ENCODE measurements at regions not wholly inside any gene's neighbourhood (a gene's known extent, or its start where the extent isn't known, plus 50 kb on each side); places are given as distances from the start of the nearest gene placed in this dataset.

DNA sequence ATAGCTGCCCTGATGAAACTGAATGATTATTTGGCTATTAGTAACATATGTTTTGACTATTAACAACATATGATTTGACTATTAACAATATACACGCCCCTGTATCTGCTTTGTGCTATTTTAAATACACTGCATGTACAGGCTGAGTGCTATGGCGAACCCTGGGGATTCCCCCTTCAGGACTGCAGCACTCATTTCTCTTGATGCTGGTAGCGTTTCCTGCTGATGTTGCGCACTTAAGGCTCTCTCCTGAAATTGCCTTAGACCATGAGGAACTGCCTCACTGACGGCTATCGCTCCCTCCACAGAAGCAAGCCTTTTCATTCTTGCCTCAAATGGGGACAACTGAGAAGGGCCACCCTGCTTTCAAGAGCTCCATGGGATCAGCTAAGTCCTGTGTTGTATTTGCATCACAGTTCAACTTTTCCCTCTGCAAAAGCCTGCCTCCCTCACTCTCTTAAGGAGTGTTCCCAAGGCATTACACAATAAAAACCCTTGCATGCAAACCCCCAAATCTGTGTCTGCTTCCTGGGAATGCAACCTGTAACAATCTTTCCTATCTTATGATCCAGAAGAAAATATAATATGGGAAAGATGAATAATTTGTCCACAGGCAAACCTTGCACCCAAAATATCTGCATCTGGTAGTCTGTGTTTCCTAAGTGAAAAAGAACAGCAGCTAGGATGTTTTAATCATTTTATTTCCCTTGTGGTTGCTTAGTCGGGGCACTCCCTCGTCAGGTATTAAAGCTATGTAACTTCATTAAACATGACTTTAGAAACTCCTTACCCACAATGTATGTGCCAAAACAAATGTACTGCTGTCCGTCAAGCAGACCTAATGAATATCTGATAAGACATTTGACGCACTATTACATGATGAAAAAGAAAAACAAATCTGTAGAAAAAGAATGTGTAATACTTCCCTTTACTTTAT, 456.4 kb downstream of the COL12A1 start:
- ChIA-PET CTCF (ENCODE audit: low intra/inter-chr PET ratio, low total read pairs) (no interaction called here), POLR2A (no interaction called here)
- no peak for FAIRE-seq
- no TSS peak for BruUV-seq (replicated peaks)
- Histone ChIP-seq H3K9ac (ENCODE audit: insufficient read depth, low read depth, low read length) (no peak overlapping the region), H3K27ac (ENCODE audit: extremely low read length, insufficient read depth, low read length) (no peak overlapping the region), H3K4me3 (replicated peaks in 1 of 3; ENCODE audit: insufficient read depth in 1 of 3, low read depth in 2 of 3, low read length in 3 of 3) (no peak overlapping the region), H3K27me3 (ENCODE audit: control insufficient read depth in 1 of 2, insufficient read depth in 2 of 2, low read length in 2 of 2) (no peaks in the 10 kb centered on the region), H3K36me3 (replicated peaks in 1 of 2; ENCODE audit: control insufficient read depth in 1 of 2, insufficient read depth in 2 of 2, low read length in 2 of 2) (no peaks in the 10 kb centered on the region), H3K4me2 (ENCODE audit: low read depth, low read length) (no peak overlapping the region), H4K20me1 (ENCODE audit: insufficient read depth, low read length) (no peaks in the 10 kb centered on the region), H2AFZ (ENCODE audit: low read length) (no peak overlapping the region), H3K4me1 (ENCODE audit: insufficient read depth, low read length) (no peaks in the 10 kb centered on the region), H3K79me2 (ENCODE audit: insufficient read depth, low read length) (no peaks in the 10 kb centered on the region), H3K9me3 (ENCODE audit: low read length) (no peaks in the 10 kb centered on the region)
- ATAC-seq: no peak
- TF ChIP-seq HMGA1 (CRISPR knock-in tag; conservative IDR thresholded peaks at IDR 0.05) (no peak), ZNF558 (CRISPR knock-in tag; IDR thresholded peaks at IDR 0.05; ENCODE audit: borderline replicate concordance) (no peak), ELF1 (CRISPR knock-in tag; IDR thresholded peaks at IDR 0.05) (no peak), PCBP1 (IDR thresholded peaks at IDR 0.05; ENCODE audit: borderline replicate concordance, low read depth, low read length) (no peak), SP2 (CRISPR knock-in tag; IDR thresholded peaks at IDR 0.05) (no peak), SNRNP70 (IDR thresholded peaks at IDR 0.05; ENCODE audit: low read depth, low read length) (no peak), PHF8 (CRISPR knock-in tag; IDR thresholded peaks at IDR 0.05) (no peak), REPIN1 (CRISPR knock-in tag; IDR thresholded peaks at IDR 0.05; ENCODE audit: borderline replicate concordance, low read depth) (no peak), SNAPC2 (CRISPR knock-in tag; IDR thresholded peaks at IDR 0.05) (no peak), NFIC (IDR thresholded peaks at IDR 0.05; ENCODE audit: low read length) (no peak), HMG20A (CRISPR knock-in tag; IDR thresholded peaks at IDR 0.05; ENCODE audit: borderline replicate concordance) (no peak), MAZ (IDR thresholded peaks at IDR 0.05; ENCODE audit: borderline replicate concordance, low read depth, low read length) (no peak), MAZ (CRISPR knock-in tag; IDR thresholded peaks at IDR 0.05; ENCODE audit: low read depth) (no peak), TBL1XR1 (IDR thresholded peaks at IDR 0.05; ENCODE audit: borderline replicate concordance, low read length, partially characterized antibody) (no peak)
- TF ChIP-seq, protein P1, sequence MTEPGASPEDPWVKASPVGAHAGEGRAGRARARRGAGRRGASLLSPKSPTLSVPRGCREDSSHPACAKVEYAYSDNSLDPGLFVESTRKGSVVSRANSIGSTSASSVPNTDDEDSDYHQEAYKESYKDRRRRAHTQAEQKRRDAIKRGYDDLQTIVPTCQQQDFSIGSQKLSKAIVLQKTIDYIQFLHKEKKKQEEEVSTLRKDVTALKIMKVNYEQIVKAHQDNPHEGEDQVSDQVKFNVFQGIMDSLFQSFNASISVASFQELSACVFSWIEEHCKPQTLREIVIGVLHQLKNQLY (CRISPR knock-in tag; IDR thresholded peaks at IDR 0.05): no peak
- TF ChIP-seq, protein P2, sequence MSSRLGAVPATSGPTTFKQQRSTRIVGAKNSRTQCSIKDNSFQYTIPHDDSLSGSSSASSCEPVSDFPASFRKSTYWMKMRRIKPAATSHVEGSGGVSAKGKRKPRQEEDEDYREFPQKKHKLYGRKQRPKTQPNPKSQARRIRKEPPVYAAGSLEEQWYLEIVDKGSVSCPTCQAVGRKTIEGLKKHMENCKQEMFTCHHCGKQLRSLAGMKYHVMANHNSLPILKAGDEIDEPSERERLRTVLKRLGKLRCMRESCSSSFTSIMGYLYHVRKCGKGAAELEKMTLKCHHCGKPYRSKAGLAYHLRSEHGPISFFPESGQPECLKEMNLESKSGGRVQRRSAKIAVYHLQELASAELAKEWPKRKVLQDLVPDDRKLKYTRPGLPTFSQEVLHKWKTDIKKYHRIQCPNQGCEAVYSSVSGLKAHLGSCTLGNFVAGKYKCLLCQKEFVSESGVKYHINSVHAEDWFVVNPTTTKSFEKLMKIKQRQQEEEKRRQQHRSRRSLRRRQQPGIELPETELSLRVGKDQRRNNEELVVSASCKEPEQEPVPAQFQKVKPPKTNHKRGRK (CRISPR knock-in tag; IDR thresholded peaks at IDR 0.05): no peak
- TF ChIP-seq, protein P3, sequence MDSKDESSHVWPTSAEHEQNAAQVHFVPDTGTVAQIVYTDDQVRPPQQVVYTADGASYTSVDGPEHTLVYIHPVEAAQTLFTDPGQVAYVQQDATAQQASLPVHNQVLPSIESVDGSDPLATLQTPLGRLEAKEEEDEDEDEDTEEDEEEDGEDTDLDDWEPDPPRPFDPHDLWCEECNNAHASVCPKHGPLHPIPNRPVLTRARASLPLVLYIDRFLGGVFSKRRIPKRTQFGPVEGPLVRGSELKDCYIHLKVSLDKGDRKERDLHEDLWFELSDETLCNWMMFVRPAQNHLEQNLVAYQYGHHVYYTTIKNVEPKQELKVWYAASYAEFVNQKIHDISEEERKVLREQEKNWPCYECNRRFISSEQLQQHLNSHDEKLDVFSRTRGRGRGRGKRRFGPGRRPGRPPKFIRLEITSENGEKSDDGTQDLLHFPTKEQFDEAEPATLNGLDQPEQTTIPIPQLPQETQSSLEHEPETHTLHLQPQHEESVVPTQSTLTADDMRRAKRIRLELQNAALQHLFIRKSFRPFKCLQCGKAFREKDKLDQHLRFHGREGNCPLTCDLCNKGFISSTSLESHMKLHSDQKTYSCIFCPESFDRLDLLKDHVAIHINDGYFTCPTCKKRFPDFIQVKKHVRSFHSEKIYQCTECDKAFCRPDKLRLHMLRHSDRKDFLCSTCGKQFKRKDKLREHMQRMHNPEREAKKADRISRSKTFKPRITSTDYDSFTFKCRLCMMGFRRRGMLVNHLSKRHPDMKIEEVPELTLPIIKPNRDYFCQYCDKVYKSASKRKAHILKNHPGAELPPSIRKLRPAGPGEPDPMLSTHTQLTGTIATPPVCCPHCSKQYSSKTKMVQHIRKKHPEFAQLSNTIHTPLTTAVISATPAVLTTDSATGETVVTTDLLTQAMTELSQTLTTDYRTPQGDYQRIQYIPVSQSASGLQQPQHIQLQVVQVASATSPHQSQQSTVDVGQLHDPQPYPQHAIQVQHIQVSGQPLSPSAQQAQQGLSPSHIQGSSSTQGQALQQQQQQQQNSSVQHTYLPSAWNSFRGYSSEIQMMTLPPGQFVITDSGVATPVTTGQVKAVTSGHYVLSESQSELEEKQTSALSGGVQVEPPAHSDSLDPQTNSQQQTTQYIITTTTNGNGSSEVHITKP (CRISPR knock-in tag; IDR thresholded peaks at IDR 0.05; ENCODE audit: low read depth): no peak
- TF ChIP-seq, protein P4, sequence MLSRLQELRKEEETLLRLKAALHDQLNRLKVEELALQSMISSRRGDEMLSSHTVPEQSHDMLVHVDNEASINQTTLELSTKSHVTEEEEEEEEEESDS (CRISPR knock-in tag; IDR thresholded peaks at IDR 0.05; ENCODE audit: borderline replicate concordance): no peak
- no peak for DNase-seq (ENCODE audit: low spot score)
- intact Hi-C loops (cut with micrococcal nuclease; ENCODE audit: unreplicated experiment): no loop called here
- in situ Hi-C loops (cut with HindIII; ENCODE audit: extremely low pct_ligation_motif_present, low pct_unique_long_range_greater_than_20kb): loop anchor here (10.0 kb wide), 1 partner anchor 455 kb away; the partner anchor contains the start of gene COL12A1
- WGBS (ENCODE audit: low lambda C conversion rate): 1% methylated on average over 8 of the region's 10 CpGs

Data from HepG2 (cell line).